HG03066 (cell line): ENCODE measurements at regions not wholly inside any gene's neighbourhood (a gene's known extent, or its start where the extent isn't known, plus 50 kb on each side); places are given as distances from the start of the nearest gene placed in this dataset.

Experiments used
- ATAC-seq: cut with Tn5 transposase; IDR thresholded peaks from one replicate; pipeline ENCODE4 v1.9.1; 2021; ENCODE audit warnings: low read depth; ENCODE audit not compliant: unreplicated experiment

DNA sequence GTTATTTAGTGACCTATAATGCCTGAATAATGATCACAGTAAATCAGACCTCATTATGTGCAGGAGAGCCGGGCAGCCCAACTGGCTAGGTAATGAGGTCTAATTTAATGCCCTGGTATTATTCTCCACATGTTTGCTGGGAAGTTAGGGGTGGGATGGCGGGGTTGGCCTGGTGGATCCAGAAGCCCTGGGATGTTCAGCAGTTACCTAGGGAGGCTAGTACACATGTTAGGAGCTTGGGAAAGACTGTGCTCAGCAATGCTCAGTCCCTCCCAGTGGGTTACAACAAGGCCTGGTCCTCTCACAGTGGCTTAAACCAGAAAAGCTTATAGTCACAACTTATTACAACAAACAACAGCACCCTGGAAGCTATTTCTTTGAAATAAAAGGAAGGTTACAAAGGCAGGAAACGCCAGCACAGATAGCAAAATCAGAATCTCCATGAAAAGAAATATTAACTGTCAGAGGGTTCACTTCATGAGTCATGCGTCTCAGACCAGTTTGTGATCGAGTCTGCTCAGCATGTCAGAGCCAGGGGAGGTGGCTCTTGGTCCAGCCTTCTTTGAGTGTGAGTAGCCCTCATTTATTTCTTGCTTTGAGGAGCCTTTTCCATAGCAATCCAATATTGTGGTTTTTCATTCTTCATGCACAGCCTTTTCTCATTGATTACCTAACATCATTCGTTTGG, 418.6 kb upstream of the NPVF start:
- ATAC-seq: no peak

DNA sequence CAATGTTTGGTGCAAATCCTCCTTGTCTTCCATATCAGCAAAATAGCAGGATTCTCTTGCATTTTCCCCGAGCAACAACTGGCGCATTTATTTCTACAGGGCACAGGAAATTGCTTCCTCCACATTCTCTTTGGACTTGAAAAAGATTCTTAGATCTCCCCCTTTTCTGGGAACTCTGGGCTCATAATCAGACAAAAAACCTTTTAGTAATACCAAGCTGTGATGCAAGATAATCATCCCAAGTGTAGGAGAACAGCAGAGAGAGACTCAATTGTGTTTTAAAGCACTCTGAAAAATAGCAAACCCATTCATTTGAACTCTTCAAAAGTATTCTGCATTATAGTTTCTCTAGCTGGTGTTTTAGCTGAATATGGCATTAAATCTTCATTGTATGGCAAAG, 419.6 kb upstream of the NPVF start:
- no peak for ATAC-seq

DNA sequence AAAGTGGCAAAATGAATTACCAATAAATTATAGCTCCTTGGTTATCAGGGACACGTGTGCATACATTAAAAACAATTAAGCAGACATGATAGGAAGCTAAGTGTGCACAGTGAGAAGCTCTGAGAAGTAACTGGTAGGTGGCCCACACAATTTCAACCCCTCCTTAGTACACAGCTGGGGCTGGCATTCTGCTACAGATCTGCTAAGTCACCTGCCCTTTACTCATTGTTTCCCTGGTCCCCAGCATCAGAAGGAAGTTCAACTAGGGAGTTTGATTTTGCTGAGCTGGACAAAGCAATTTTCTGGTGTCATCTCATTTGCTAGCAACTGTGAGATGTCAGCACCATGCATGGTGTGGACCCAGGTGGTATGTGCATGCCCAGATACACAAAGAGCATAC, 424.1 kb upstream of the NPVF start:
- no peak for ATAC-seq

DNA sequence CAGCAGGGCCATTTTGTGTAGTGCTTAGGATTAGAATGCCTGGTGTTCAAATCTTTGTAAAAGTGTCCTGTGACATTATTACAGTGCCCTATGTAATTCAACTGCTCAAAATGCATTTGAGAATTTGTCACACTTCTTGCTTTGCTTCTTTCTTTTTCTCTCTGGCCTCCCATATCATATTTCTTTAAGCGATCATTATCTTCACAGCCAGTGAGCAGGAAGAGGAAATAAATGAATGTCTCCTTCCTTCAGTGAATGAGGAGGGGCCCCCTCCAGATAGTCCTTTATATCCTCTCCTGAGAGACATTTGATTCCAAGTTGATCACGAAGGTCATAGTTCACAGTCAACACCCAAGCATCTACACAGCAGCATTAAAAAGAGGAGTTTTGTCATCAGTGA, 425.1 kb upstream of the NPVF start:
- ATAC-seq: no peak

DNA sequence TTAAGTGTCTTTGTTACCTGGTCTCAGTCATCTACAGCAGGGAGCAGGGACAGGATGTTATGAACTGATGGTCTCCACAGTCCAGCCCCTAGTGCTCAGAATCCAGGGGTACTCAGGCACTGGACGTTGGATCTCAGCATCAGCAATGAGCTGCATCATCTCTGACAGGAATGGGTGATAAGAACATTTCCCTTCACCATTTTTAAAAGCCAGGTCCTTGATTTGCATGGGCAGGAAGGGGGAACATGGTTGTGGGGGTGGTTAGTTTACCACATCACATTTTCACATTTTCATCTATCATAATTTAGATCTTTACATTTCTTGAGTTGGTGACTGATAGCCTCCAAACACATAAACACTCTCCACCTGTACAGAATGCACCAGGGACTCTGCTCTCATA, 427.8 kb upstream of the NPVF start:
- no peak for ATAC-seq

DNA sequence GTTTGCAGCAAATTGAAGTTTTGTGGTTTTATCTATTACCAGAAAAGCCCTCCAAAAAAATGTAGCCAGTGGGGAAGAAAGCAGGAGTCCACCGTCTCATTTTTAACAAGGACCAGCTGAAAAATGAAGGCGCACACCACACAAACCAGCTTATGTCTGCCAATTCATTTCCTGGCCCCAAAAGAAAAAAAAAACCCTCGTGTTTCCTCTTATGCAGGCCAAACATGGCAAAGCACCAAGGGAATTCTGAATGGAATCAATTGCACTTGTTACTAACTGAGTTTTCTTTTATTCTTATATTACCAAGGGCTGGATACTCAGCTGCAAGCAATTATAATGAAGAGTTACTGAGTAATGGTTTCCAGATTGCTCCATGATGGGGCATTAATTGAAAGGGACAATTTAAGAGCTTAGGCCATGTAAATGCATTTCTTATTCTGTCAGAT, 428.3 kb upstream of the NPVF start:
- no peak for ATAC-seq

DNA sequence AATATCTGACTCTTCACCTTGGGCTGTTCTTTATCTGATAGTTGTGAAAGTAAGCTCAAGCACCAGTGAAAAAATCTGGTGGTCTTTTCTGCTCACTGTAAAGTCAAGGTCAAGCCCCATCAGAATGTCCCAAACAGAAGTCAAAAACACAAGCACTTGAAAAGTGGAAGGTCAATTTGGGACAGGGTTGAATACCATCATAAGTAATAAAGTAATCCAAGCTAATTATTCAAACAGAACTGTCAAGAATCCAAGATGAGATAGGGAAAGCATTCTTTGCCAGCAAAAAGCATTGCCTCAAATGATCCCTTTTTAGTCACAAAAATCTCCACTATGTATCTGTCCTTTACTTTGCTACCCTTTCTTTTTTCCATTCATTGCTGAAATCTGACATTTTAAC, 430.1 kb upstream of the NPVF start:
- ATAC-seq: no peak

DNA sequence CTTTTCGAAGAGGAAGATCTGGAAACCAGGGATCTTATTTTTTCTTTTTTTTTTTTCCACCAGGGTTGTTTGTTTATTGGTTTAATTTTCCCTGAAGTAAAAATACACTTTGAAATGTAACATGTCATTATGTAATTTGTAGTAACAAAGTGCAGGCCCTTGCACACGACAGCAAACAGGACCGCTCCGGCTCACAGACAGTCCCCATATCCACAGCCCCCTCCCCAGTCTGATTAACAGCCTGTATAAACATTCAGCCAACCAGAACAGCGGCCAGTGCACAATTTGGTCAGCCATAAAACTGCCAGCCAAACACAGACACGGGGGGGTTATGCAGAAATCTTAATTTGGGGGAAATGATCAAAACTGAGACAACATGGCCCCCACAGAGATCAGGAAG, 431.6 kb upstream of the NPVF start:
- ATAC-seq: no peak

DNA sequence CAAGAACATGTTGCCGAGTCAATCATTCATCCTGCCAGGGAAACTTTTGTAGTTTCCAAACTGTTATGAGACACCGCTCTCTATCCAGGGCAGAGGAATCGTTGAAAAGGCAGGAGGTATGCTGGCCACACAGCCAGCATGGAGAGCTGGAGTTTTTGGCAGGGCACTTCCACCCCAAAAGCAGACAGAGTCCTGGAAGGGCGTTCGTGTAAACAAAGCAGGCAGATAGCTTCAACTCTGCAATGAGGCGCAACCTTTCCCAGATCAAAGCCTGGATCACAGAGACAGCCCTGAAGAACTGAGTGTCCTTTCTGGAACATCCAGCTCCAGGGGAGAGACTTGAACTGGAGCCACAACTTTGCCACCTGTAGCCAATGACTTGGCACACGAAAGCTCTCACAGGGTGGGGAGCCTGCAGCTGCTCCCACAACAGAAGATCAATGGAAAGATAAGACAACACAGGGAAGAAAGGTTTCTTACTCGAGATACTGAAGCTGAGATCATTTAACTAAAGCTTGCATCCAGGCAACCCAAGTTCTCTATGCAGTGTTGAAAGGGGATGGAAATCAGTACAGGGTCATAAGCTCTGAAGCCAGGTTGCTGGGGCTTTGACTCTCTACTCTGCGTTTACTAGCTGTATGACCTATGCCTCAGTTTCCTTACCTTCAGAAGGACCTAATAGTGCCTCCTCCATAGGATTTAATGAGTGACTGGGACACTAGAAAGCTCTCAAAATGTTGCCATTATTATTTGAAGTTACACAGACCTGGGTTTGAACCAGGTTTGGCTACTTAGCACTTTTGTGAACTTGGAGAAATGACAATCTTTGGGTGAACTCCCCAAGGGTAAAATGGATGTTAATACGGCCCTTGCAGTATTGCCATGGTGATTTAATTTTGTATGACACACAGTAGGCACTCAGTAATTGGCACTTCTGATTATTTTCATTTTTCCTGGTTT, 434.8 kb upstream of the NPVF start:
- no peak for ATAC-seq

DNA sequence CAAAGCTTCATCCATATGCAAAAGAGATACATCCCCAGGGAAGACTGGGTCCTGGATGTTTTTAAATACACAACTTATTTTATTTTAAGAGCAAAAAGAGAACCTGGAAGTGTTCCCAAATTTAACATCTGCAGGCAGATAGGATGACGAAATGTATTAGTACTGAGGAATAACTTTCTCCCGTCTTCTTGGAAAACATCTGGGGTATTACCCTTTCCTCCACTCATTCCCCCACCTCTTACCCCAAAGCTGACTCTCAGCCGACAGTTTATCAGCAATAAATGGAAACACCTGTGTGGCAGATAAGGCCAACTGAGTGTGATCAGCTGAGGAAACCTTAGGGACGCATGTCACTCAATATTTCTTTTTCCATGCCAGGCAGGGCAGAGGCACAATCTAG, 435.6 kb upstream of the NPVF start:
- no peak for ATAC-seq

DNA sequence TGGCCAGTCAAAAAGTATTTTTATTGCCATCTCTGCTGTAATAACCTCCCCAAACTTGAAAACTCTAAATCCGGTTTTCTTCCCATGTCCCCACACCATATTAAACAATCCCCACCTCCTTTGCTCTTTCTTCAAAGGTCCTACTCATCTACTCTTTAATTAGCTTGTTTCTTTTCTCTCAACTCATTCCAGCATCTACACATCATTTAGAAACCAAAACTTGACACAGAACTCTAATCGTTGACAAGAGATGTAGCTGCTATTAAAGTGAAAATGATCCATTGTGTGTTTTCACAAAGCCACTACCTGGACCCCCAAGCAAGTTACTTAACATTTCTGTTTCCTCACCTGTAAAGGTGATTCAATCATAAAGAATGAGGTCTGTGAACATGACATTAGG, 436.3 kb upstream of the NPVF start:
- no peak for ATAC-seq

DNA sequence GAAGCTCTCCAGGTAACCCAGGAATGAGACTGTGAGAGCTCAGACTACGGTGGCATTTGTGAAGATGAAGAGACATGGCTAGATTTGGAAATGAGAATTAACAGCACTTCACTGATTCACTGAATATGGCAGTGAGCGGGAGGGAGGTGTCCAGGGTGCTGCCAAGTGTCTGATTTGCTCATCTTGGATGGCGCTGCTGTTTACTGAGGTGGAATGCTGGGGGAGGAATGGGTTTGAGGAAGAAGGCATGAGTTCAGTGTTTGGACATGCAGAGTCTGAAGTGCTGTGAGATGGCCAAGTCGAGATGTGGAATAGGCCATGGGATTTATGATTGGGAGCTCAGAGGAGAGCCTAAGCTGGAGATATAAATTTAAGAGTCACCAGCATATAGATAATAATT, 437.1 kb upstream of the NPVF start:
- no peak for ATAC-seq

DNA sequence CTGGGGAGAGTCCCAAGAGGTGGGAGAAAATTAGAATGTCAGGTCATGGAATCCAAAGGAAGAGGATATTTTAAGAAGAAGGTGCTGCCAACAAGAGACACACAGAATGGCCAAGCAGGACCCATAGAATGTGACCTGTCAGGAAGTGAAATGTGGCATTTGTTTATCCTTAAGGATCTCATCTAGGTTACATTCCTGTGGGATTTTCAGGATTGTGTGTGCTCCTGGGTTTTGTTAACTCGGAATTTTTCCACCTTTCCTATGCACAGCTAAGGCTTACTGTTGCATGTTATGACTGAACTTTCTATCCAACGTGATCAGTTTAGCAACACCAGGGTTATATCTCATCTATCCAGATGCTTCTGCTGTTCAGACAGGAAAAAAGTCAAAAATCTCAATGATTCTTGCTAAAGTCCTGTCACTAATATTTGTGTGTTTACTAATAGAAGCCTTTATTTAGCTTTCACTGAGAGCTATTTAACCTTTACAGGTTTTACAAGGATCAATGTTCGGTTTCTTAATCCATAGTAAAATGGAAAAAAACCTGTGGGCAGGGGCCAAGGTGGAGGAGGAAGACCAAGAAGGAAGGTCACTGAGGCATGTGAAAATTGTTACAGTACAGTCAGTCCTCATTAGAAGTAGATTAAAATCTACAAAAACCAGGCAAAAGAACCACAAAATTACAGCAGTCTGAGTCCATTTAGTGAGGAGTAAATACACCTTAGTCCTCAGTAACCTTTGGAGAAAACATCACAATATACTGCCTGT, 437.8 kb upstream of the NPVF start:
- no peak for ATAC-seq

DNA sequence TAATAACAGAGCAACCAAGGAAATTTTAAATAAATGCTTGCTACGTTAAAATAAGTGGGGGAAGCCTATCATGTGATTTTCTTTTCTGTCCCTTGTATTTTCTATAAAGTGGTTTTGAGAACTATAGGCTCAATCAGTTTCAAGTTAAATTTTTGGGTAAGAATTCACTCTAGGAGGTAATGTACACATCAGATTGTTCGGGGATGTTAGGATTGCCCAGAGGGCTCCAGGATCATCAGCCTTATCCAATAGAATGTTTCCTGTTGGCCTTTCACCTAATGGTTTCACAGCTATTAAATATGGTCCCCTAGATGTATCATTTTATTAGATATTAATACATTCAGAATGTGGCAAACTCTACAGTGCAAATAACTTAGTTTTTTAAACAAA, 438.4 kb upstream of the NPVF start:
- no peak for ATAC-seq

DNA sequence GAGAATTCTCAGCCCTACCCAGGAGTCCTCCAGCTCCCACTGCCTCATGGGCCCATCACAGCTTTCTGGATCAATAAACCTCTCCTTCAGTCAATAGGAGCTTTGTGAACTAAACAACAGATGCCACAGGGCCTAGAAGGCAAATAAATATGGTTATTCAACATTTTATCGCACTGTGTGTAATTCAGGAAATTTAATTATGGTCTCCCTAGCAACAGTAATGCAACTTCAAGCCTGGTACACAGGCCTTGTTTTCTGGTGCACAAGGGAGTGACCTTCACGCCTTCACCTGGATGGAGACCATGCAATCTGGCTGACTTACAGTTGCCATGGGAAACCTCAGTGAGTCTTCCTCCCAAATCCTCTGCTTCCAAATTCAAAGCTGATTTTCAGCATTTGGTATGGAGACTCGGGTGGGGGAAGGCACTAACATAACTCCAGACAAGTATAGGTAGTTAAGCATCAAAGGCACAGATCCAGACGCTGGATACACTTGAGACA, 441.0 kb upstream of the NPVF start:
- no peak for ATAC-seq

DNA sequence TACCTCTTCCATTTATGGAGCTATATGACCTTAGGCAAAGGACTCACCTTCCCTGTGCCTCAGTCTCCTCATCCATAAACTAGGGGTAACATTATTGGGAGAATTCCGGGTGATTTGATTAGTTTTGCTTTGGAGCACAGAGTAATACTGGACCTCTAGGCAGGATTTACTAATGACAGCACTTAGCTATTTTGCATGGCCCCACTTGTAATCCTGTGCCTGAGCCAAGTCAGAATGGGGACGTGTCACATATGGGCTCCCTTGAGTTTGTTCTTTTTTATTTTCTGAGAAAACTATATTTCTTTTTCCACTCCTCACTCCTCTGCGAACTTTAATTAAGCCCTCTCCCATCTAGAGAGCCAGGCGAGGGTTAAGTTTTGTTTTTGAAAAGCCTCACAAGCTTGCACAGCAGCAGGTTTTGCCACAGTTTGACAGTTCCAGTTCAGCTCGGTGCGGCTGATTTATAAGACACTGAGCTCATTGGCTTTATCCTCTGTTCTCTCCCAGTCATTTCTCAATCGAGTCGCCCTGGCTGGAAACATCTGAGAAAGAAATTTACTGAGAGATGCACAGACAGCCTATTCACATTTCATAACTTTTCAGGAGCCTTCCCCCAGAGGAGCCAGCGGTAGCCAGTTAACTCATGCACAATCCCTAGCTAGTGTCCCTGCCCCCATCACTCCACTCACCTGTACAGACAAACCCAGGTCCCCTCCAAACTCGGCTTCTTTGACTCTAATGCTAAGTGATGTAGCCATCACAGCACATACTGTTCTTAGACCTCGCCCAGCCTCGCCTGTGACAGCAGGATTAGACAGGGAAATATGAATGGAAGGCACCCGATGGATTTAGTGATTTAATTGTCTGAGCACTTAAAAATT, 441.9 kb upstream of the NPVF start:
- ATAC-seq: no peak

DNA sequence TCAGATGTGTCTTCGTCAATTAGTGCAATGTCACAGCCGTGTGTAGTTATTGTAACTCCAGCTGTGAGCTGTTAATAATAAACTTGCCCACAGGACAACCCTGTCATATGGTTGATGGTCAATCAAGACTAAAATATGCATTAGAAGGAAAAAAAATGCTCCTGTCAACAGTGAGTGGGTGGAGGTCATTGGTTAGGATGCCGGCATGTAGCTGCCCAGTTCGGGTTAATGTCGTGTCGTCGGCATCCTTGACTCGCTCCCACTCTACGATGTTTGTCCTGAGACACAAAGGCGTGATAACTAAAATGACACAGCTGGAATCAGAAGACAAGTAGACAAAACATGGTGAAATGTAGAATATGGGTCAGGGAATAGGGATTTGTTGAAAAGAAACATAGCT, 442.8 kb upstream of the NPVF start:
- ATAC-seq: no peak

DNA sequence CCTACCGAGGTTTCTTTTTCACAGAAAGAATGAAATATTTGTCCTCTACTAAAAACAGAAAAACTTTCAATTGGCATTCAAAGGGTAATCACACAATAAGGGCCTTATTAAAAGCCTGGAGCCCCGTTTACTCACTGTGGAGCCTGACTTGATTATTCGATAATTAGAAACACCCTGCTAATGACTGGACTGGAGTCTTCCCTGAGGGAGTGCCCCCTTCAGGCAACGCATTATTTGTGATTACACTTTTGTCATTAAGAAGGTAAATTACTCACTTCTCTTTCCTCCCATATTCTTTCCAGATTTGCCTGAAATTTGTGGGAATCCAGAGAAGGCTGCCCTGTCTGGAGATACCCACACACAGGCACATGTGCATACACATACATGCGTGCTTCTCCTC, 444.2 kb upstream of the NPVF start:
- no peak for ATAC-seq

DNA sequence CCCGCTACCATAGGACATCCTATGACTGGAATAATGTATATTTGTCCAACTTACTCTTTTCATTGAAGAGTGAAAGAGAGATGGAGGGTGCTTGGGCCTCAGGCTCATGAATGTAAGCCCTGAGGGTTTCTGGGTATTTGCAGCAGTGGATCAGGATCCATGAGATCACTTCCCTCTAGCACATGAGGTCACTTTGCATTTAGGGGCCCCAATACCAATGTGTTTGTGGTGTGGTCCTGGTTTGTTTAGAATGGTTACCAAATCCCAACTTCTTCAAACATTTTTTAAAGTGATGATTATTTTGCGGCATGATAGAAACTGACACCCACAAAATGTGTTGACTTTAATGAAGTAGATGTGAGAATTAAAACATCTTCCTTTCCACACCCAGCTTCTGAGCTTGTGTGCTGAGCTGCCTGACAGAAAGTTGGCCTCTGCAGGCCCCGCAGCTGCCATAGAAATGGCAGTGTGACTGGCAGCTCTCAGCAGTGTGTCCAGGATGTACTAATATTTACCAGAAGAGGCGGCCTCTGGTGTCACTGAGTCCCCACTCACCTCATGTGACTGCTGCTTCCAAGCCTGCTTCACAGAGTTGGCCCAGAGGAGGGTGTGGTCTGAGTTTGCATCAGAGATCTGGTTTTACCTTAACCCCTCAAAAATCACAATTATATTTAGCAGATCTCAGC, 447.6 kb upstream of the NPVF start:
- no peak for ATAC-seq

DNA sequence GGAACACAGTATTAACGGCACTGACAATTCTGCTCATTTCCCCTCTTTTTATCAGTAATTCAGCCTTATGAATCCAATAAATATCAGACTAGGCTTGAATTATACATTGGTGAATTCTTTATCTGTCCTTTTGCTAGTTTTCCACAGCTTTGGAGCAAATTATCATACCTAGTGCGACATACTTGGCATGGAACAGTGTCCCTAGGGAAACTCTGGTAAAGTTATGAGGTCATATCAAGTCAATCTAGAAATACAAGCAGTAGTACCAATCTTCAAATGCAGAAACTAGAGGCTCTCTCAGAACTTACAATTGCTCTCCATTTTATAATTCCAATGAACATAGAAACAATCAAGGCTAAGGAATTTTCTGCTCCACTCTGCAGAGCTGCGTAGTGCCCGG, 449.3 kb upstream of the NPVF start:
- ATAC-seq: no peak
